Lung (tissue), 11 donors: ENCODE measurements at regions not wholly inside any gene's neighbourhood (a gene's known extent, or its start where the extent isn't known, plus 50 kb on each side); places are given as distances from the start of the nearest gene placed in this dataset.

Experiments
- ATAC-seq: fragments of 200-7000 bp; cut with Tn5 transposase; one replicate; pipeline ENCODE4 v1.9.1; 2020; ENCODE audit warnings: moderate number of reproducible peaks; ENCODE audit not compliant: insufficient read depth, low FRiP score
- DNase-seq, 3 donors: peaks; one replicate each; pipeline ENCODE4 v3.0.0-alpha.2; 2013 to 2017
- H3K27ac ChIP-seq, 2 donors: one replicate each; pipeline ENCODE4 v1.5.1; 2013; ENCODE audit warnings: mild to moderate bottlenecking in 2 of 2, moderate library complexity in 2 of 2, control low read depth in 1 of 2, inconsistent platforms in 1 of 2, low read depth in 1 of 2, low read length in 1 of 2
- H3K27me3 ChIP-seq, 3 donors: one replicate each; pipeline ENCODE4 v1.5.1; 2013; ENCODE audit warnings: low read length in 2 of 3; ENCODE audit not compliant: control insufficient read depth in 3 of 3, insufficient read depth in 3 of 3
- H3K36me3 ChIP-seq, 4 donors: one replicate each; pipeline ENCODE4 v1.5.1; 2013; ENCODE audit warnings: low read length in 4 of 4, mild to moderate bottlenecking in 1 of 4, moderate library complexity in 1 of 4; ENCODE audit not compliant: control insufficient read depth in 4 of 4, insufficient read depth in 4 of 4
- H3K4me1 ChIP-seq, 5 donors: one replicate each; pipeline ENCODE4 v1.5.1; 2013; ENCODE audit warnings: low read length in 5 of 5, mild to moderate bottlenecking in 2 of 5, moderate library complexity in 1 of 5; ENCODE audit not compliant: control insufficient read depth in 5 of 5, insufficient read depth in 5 of 5
- H3K4me3 ChIP-seq: one replicate; pipeline ENCODE4 v1.5.1; 2013; ENCODE audit warnings: mild to moderate bottlenecking, control low read depth, moderate library complexity
- H3K9ac ChIP-seq, 2 donors: one replicate each; pipeline ENCODE4 v1.5.1; 2013; ENCODE audit warnings: low read length in 2 of 2, control low read depth in 1 of 2; ENCODE audit not compliant: insufficient read depth in 1 of 2
- H3K9me3 ChIP-seq, 4 donors: one replicate each; pipeline ENCODE4 v1.5.1; 2013; ENCODE audit warnings: low read length in 3 of 4, mild to moderate bottlenecking in 1 of 4, moderate library complexity in 1 of 4; ENCODE audit not compliant: control insufficient read depth in 4 of 4, insufficient read depth in 3 of 4
- CTCF ChIP-seq: IDR thresholded peaks from 2 replicates; pipeline ENCODE4 v1.5.1; 2012; ENCODE audit warnings: mild to moderate bottlenecking; ENCODE audit errors: control extremely low read depth, extremely low read depth
- WGBS, 2 donors: extraction: QIAGEN DNeasy Blood & Tissue Kit; methylation state at CpG; one replicate each; pipeline ENCODE4 v1.1.7; 2013; 5-methylcytosine and 5-hydroxymethylcytosine counted together
- donor health status: control.
- donor health status: control.
- donor health status: Bipolar disorder and iron deficiency.
- donor health status: healthy.
- donor health status: DM: yes; HTN: yes; CAD: no.

GRCh38 chr15:72994534-72995177, 57.6 kb upstream of the NEO1 start:
- Histone ChIP-seq H3K9me3 (no peaks in the 10 kb centered on the region), H3K4me1 (peaks cover 0 to 55% (median 5%) of the 10 kb centered on the region in 5 donors), H3K36me3 (no peaks in the 10 kb centered on the region), H3K27ac (no peak overlapping the region), H3K27me3 (no peaks in the 10 kb centered on the region), H3K4me3 (no peak overlapping the region), H3K9ac (peak overlapping the region in 1 of 2 donors; percentile 81)
- DNase-seq (peak; percentile 61 to 81 (median 79)), ATAC-seq (no peak)
- WGBS, 2 donors = 46 to 47% methylated on average over 9 of the region's 9 CpGs
- TF ChIP-seq CTCF = no peak

- Histone ChIP-seq H3K4me3 (no peak overlapping the region), H3K4me1 (peaks cover 0 to 55% (median 5%) of the 10 kb centered on the region in 5 donors), H3K36me3 (no peaks in the 10 kb centered on the region), H3K9ac (peak overlapping the region in 1 of 2 donors; percentile 87), H3K9me3 (no peaks in the 10 kb centered on the region), H3K27ac (peak overlapping the region in 1 of 2 donors; percentile 68), H3K27me3 (no peaks in the 10 kb centered on the region)
- no peak for TF ChIP-seq CTCF
- 69 to 77% methylated on average over 8 of the region's 8 CpGs for WGBS, 2 donors
- ATAC-seq (no peak), DNase-seq (peak; percentile 55 to 92 (median 84))
These were observed 59.4 kb upstream of the NEO1 start for GRCh38 chr15:72992841-72993252.

- WGBS, 2 donors = 82 to 83% methylated on average over 3 of the region's 3 CpGs
- no peaks in the 10 kb centered on the region for H3K9me3 ChIP-seq
- no peaks in the 10 kb centered on the region for H3K27me3 ChIP-seq
- no peak for TF ChIP-seq CTCF
- ATAC-seq = no peak
- DNase-seq = no peak
- H3K4me3 ChIP-seq = no peak overlapping the region
- peaks cover 0 to 44% (median 5%) of the 10 kb centered on the region in 5 donors for H3K4me1 ChIP-seq
- no peaks in the 10 kb centered on the region for H3K36me3 ChIP-seq
- no peak overlapping the region for H3K27ac ChIP-seq
- no peak overlapping the region for H3K9ac ChIP-seq
These were observed 61.2 kb upstream of the NEO1 start for GRCh38 chr15:72991026-72991425.
